ENCODE measurements at regions not wholly inside any gene's neighbourhood (a gene's known extent, or its start where the extent isn't known, plus 50 kb on each side); places are given as distances from the start of the nearest gene placed in this dataset.

DNA sequence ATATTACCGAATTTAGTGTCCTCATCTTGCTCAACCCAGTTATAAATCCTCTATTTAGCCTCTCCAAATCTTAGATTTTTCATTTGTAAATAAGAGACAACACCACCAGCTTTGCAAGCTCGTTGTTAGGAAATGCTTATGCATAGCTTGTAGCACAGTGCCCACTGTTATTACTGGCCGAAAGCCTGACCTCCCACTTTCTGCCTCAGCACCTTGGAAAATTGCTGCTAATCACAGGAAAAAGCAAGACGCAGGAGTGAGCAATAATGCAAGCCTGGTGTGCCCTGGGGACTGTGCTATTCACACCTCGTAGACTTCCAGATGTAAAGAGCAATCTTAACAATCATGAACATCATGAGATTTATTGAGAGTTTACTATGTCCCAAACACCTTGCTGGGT lies 124.2 kb upstream of the ARL4C start:
- TF ChIP-seq POLR2A (IDR thresholded peaks at IDR 0.05; ENCODE audit: low read depth, low read length): no peak
- no peak for TF ChIP-seq TAF1 (IDR thresholded peaks at IDR 0.05; ENCODE audit: low read depth, low read length)

Measured in GM12891 (cell line).